Kidney (tissue), 13 donors: ENCODE measurements at regions not wholly inside any gene's neighbourhood (a gene's known extent, or its start where the extent isn't known, plus 50 kb on each side); places are given as distances from the start of the nearest gene placed in this dataset.

Source experiments
- DNase-seq, 5 donors: peaks; one replicate each; pipeline ENCODE4 v3.0.0-alpha.2; 2013 to 2020
- FAIRE-seq: peaks from 2 replicates; lab custom pipeline; 2012; peaks lifted over from hg19 to GRCh38; lab: Jason Lieb, UNC
- H3K27ac ChIP-seq, 2 donors: one replicate each; pipeline ENCODE4 v1.7.0; 2013; ENCODE audit warnings: low read depth in 2 of 2, low read length in 2 of 2, inconsistent platforms in 1 of 2
- H3K27me3 ChIP-seq: one replicate; pipeline ENCODE4 v1.7.1; 2013; ENCODE audit warnings: low read length, inconsistent platforms; ENCODE audit not compliant: control insufficient read depth, insufficient read depth
- H3K36me3 ChIP-seq, 3 donors: one replicate each; pipeline versions ENCODE4 v1.7.0 to v1.7.1; 2013; ENCODE audit warnings: low read length in 3 of 3, control low read depth in 1 of 3, inconsistent platforms in 1 of 3; ENCODE audit not compliant: insufficient read depth in 3 of 3, control insufficient read depth in 2 of 3
- H3K4me1 ChIP-seq, 3 donors: one replicate each; pipeline versions ENCODE4 v1.7.0 to v1.7.1; 2013; ENCODE audit warnings: low read length in 3 of 3, inconsistent platforms in 1 of 3, low read depth in 1 of 3; ENCODE audit not compliant: control insufficient read depth in 2 of 3, insufficient read depth in 2 of 3
- H3K4me3 ChIP-seq, 3 donors: one replicate each; pipeline versions ENCODE4 v1.7.0 to v1.8.1; 2013; ENCODE audit warnings: low read length in 3 of 3, control low read depth in 1 of 3, inconsistent platforms in 1 of 3
- H3K9ac ChIP-seq, 3 donors: one replicate each; pipeline versions ENCODE4 v1.7.0 to v1.7.1; 2013; ENCODE audit warnings: low read length in 3 of 3, control low read depth in 1 of 3, inconsistent platforms in 1 of 3
- H3K9me3 ChIP-seq, 3 donors: one replicate each; pipeline versions ENCODE4 v1.7.0 to v1.7.1; 2013; ENCODE audit warnings: low read length in 3 of 3, control low read depth in 1 of 3, inconsistent platforms in 1 of 3; ENCODE audit not compliant: control insufficient read depth in 2 of 3, insufficient read depth in 1 of 3
- intact Hi-C: fragments of 100-400 bp; cut with DNase I; formaldehyde crosslinking; loops from one replicate; pipeline ENCODE4 v1.11.1; 2022
- TF ChIP-seq, protein P1 (sequence below): IDR thresholded peaks from 3 replicates; pipeline ENCODE4 v1.5.1; 2012; ENCODE audit warnings: mild to moderate bottlenecking, moderate library complexity, borderline replicate concordance; ENCODE audit not compliant: insufficient read depth; ENCODE audit errors: extremely low read depth
- donor health status: control.
- donor health status: control.
- donor health status: control.
- donor health status: control.
- donor health status: control.
- donor health status: DM: yes; HTN: yes; CAD: no.
- donor health status: Normal renal cell carcinoma (clear cell type).

DNA sequence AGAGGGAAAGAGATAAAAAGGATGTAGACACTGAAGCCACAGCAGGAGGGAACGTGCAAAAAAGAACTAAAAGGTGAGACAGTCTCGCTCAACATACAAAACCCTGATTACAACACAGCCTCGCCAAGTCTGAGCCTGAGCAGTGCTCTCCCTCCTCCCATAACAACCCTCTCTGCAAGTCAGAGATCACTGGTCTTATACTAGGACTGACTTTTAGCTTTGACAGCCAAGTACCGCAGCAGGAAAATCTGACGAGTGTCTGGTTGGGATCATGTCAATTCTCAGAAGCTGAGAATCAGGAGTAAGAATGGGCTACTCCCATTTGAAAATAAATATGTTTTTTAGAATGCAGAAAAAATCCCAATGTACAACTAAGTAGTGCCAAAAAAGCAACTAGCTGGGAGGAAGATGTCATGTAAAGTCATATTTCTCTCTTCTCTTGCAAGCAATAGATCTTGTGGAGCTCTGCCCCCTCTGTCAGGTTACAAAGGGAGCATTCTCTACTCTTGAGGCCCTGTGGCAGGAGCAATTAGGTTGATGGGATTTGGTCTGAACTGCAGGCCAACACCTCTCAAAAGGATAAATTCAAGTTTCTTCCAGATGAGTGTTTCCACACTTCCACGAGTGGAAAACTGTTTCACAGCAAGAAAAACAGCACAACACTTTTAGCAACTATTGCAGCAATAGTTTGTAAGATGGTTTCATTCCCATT lies 118.9 kb upstream of the COL21A1 start:
- Histone ChIP-seq H3K27ac (no peak overlapping the region), H3K27me3 (no peaks in the 10 kb centered on the region), H3K36me3 (no peaks in the 10 kb centered on the region), H3K9ac (no peak overlapping the region), H3K4me3 (no peak overlapping the region), H3K4me1 (peaks cover 4 to 16% (median 6%) of the 10 kb centered on the region in 3 donors), H3K9me3 (no peaks in the 10 kb centered on the region)
- FAIRE-seq, result no peak
- TF ChIP-seq, protein P1, sequence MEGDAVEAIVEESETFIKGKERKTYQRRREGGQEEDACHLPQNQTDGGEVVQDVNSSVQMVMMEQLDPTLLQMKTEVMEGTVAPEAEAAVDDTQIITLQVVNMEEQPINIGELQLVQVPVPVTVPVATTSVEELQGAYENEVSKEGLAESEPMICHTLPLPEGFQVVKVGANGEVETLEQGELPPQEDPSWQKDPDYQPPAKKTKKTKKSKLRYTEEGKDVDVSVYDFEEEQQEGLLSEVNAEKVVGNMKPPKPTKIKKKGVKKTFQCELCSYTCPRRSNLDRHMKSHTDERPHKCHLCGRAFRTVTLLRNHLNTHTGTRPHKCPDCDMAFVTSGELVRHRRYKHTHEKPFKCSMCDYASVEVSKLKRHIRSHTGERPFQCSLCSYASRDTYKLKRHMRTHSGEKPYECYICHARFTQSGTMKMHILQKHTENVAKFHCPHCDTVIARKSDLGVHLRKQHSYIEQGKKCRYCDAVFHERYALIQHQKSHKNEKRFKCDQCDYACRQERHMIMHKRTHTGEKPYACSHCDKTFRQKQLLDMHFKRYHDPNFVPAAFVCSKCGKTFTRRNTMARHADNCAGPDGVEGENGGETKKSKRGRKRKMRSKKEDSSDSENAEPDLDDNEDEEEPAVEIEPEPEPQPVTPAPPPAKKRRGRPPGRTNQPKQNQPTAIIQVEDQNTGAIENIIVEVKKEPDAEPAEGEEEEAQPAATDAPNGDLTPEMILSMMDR, result no peak
- peak in 1 of 5 donors; percentile 46 for DNase-seq
- intact Hi-C loops, result no loop called here

DNA sequence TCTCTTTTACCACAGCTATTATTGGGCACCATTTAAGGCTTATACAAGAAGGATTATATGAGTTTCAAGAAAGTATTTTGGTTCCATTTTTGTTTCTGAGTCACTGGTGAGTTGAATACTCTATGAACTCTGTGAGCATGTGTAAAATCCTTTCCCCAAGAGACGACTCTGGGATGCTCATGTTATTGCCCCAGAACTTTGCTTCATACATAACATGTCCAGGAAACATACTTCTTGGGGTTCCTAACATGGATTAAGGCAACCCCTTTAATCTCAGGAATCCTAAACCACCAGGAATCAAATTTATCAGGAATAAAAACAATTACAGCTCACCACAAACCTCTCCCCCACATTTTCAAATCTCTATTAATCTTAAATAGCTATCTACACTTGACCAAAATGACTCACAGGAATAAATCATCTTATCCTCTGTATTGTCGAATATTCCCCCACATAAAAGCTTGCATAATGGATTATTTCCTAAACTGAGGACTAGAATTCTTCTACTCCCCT lies 117.5 kb upstream of the COL21A1 start:
- no peaks in the 10 kb centered on the region for H3K36me3 ChIP-seq
- H3K9ac ChIP-seq, result no peak overlapping the region
- TF ChIP-seq, protein P1, result no peak
- no peak for DNase-seq
- H3K4me1 ChIP-seq, result peaks cover 0 to 4% (median 4%) of the 10 kb centered on the region in 3 donors
- intact Hi-C loops, result no loop called here
- no peak for FAIRE-seq
- no peaks in the 10 kb centered on the region for H3K27me3 ChIP-seq
- no peaks in the 10 kb centered on the region for H3K9me3 ChIP-seq
- H3K27ac ChIP-seq, result no peak overlapping the region
- no peak overlapping the region for H3K4me3 ChIP-seq

DNA sequence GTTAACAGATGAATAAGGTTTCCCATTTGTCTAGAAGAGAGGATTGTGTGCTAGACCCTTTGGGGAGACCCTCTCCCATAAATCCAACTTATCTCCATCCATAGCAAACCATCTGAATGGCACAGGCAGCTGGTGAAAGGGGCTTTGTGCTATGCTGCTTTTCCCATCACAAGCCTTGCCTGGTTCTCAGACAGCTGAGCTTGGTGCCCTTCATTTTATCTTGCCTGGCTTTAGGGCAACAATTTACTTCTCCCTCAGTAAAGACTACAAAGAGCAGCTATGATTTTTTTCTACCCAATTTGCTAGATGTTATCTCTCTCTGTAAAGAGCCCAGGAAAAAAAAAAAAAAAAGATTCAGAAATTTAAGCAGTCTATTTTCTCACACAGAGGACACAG lies 117.0 kb upstream of the COL21A1 start:
- TF ChIP-seq, protein P1, result no peak
- H3K27ac ChIP-seq, result no peak overlapping the region
- no peak overlapping the region for H3K9ac ChIP-seq
- FAIRE-seq (no peak), DNase-seq (no peak)
- H3K4me1 ChIP-seq, result peaks cover 0 to 4% (median 4%) of the 10 kb centered on the region in 3 donors
- H3K27me3 ChIP-seq, result no peaks in the 10 kb centered on the region
- H3K4me3 ChIP-seq, result no peak overlapping the region
- H3K36me3 ChIP-seq, result no peaks in the 10 kb centered on the region
- no peaks in the 10 kb centered on the region for H3K9me3 ChIP-seq
- intact Hi-C loops, result no loop called here
